HPDE6-E6E7 (cell line): ENCODE measurements at regions not wholly inside any gene's neighbourhood (a gene's known extent, or its start where the extent isn't known, plus 50 kb on each side); places are given as distances from the start of the nearest gene placed in this dataset.
"Not testable (repeated sequence)": the region's sequence is repeated elsewhere in the genome, so short reads cannot be mapped to it uniquely, and the experiment has no call there.

Source experiments
- DNase-seq: peaks from one replicate; pipeline ENCODE4 v3.0.0; 2011; ENCODE audit warnings: missing footprints; ENCODE audit errors: extremely low spot score

- no peak for DNase-seq
Measured at GRCh38 chr5:17976404-17976803, 342.1 kb downstream of the TAF11L14 start.

GRCh38 chr5:17978954-17979353 is 344.7 kb downstream of the TAF11L14 start:
- no peak for DNase-seq

- not testable (repeated sequence) for DNase-seq
Measured at GRCh38 chr5:17982626-17983025, 348.4 kb downstream of the TAF11L14 start.

- no peak for DNase-seq
Measured at GRCh38 chr5:17989036-17989435, 354.8 kb downstream of the TAF11L14 start.

- DNase-seq = no peak
Measured at GRCh38 chr5:17989567-17990563, 355.6 kb downstream of the TAF11L14 start.

GRCh38 chr5:17991775-17992174 is 357.5 kb downstream of the TAF11L14 start:
- DNase-seq = no peak

- no peak for DNase-seq
Measured at GRCh38 chr5:17992291-17992690, 358.0 kb downstream of the TAF11L14 start.

- no peak for DNase-seq
Measured at GRCh38 chr5:17995997-17996396, 361.7 kb downstream of the TAF11L14 start.

- DNase-seq = no peak
Measured at GRCh38 chr5:17999858-18000257, 365.6 kb downstream of the TAF11L14 start.

- no peak for DNase-seq
Measured at GRCh38 chr5:18000744-18001143, 366.5 kb downstream of the TAF11L14 start.

GRCh38 chr5:18003312-18003711 is 369.1 kb downstream of the TAF11L14 start:
- no peak for DNase-seq

GRCh38 chr5:18003784-18004183 is 369.5 kb downstream of the TAF11L14 start:
- DNase-seq = no peak

- not testable (repeated sequence) for DNase-seq
Measured at GRCh38 chr5:18006235-18006634, 372.0 kb downstream of the TAF11L14 start.

GRCh38 chr5:18008940-18009339 is 374.7 kb downstream of the TAF11L14 start:
- DNase-seq = no peak

- DNase-seq = no peak
Measured at GRCh38 chr5:18010053-18010452, 375.8 kb downstream of the TAF11L14 start.

- no peak for DNase-seq
Measured at GRCh38 chr5:18018472-18018871, 384.2 kb downstream of the TAF11L14 start.

- no peak for DNase-seq
Measured at GRCh38 chr5:18023275-18023674, 389.0 kb downstream of the TAF11L14 start.

GRCh38 chr5:18023986-18024385 is 389.7 kb downstream of the TAF11L14 start:
- DNase-seq = no peak

- DNase-seq = no peak
Measured at GRCh38 chr5:18024542-18024941, 390.3 kb downstream of the TAF11L14 start.

- DNase-seq = no peak
Measured at GRCh38 chr5:18027241-18027867, 393.1 kb downstream of the TAF11L14 start.

- DNase-seq = no peak
Measured at GRCh38 chr5:18028036-18028435, 393.8 kb downstream of the TAF11L14 start.

- DNase-seq = no peak
Measured at GRCh38 chr5:18032744-18033143, 398.5 kb downstream of the TAF11L14 start.

GRCh38 chr5:18036531-18036930 is 402.3 kb downstream of the TAF11L14 start:
- no peak for DNase-seq
